ENCODE measurements at regions not wholly inside any gene's neighbourhood (a gene's known extent, or its start where the extent isn't known, plus 50 kb on each side); places are given as distances from the start of the nearest gene placed in this dataset.
"Not testable (repeated sequence)": the region's sequence is repeated elsewhere in the genome, so short reads cannot be mapped to it uniquely, and the experiment has no call there.

DNA sequence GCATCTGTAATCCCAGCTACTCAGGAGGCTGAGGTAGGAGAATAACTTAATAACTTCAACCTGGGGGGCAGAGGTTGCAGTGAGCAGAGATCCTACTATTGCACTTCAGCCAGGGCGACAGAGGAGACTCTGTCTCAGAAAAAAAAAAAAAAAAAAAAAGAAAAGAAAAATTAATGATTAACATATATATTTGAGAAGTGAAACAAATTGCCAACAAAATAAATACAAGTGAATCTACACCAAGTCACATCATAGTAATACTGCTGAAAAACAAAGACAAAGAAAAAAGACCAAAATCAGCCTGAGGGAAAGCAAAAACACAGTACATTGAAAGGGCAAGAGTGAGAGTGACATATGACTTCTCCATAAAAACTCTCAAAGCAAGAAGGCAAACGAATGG lies 123.7 kb downstream of the CASP12 start:
- DNase-seq, result no peak

DNA sequence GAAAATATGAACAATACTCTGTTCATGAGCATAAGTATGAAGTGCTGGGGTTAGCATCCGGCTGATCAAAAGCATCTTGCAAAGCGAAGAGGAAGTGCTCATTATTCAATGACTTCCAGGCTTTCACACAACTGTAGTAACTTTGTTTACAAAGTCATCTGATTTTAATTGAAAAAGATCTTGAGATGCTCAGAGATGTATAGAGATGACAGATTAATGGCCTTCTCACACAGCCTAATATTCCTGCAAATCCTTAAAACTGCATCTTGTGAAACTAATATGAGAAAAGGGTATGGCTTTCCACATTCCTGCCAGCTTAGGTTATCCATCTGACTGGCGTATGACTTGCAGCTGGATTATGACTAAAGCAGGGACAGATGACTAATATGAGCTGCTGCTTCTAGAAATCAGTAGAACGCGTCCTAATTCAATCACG lies 125.4 kb downstream of the CASP12 start:
- DNase-seq, result no peak

DNA sequence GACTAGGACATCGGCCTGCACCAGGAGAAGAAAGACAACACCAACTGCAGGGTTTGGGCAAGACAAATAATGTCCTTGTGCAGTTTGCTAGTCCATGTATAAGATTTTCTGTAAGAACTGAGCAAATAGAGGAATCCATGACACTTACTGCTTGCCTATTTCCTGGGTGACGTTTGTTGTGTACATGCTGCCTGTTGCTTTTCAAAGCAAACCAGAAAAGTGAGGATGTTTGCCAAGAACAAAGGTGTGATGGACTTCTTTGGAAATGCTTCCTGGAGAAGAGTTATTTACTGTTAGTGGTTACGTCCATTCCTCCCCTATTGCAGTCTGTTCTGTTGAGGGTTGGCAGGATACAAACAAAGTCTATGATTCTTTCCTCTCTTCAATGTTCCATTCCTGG lies 126.5 kb downstream of the CASP12 start:
- DNase-seq, result no peak

DNA sequence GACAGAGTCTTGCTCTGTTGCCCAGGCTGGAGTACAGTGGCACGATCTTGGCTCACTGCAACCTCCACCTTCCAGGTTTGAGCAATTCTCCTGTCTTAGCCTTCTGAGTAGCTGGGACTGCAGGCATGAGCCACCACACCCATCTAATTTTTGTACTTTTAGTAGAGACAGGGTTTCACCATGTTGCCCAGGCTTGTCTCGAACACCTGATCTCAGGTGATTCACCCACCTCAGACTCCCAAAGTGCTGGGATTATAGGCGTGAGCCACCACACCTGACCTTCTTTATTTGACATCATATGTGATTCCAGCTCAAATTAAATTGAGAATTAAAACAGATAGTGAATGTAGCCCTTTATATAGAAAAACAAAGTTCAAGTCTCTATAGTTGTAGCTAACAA lies 127.2 kb downstream of the CASP12 start:
- DNase-seq, result not testable (repeated sequence)

DNA sequence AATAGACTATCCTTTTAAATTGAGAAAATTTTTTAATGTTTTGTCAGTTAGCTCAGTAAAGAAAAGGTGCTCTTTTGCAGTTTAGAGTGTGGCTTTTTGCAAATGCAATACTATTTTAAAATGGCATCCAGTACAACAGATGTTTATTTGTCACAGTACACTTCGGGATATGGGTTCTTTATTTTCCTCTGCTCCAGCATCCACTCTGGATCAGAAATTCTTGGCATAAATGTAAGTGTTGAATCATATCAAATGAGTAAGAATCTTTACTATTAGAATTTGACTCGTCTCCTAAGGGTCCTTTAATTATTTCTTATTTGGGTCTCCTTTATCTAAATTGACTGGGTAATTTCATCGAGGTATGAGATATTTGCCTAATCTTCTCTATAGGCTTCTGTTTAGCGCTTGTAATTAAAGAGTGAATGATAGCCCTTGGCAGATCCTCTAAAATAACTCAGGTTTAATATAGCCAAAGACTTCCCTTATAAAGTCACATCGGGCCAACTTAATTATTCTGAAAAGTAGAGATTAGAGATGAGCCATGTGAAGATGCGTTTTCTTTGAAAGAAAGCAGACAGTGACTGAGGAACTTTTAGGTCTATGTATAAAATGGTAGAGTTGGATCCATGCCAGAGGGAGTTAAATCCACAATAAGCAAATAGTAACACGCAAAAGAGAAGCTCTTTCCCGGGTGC lies 132.7 kb downstream of the CASP12 start:
- no peak for DNase-seq

DNA sequence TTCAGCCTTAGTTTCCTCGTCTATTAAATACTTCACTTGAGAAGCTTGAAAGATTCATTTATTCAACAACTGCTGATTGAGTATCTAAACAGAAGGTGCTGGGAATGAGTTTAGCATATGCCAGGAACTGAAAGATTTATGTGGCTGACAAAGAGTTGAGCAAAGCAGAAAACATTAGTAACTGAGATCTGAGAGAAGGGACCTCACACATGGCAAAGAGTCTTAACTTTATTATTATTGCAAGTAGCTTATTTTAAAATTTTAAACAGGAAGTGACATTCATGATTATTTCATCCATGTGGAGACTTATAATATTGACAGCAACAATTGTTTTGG lies 133.6 kb downstream of the CASP12 start:
- DNase-seq, result no peak

DNA sequence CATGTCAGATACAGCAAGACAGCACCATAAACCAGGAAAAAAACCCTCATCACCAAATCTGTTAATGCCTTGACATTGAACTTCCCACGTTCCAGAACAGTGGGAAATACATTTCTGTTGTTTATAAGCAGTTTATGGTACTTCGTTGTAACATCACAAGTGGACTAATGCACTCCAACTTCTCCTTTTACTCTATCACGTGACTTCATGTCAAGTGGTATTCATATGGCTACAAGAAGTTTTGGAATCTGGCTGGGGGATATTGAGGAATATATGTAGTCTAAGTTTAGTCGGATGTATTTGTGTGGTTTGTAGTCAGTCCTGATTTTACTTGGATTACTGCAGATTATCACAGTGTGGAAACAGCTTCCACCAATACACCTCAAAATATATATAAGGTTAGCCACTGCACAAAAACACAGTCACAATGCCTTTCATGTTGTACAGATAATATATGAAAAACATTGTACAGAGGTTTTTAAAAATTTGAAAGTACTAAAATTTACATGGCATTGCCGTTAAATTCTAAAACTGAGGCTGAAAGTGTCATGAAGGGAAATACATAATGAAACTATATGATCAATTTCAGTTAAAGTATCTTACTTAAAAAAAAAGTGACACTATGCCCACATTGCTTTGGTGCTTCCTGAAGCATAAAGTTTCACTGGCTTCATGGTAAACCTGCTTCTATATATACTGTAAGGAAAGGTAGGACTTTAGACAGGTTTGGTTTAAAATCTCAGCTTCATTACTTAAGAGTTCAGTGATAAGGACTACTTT lies 134.1 kb downstream of the CASP12 start:
- no peak for DNase-seq

DNA sequence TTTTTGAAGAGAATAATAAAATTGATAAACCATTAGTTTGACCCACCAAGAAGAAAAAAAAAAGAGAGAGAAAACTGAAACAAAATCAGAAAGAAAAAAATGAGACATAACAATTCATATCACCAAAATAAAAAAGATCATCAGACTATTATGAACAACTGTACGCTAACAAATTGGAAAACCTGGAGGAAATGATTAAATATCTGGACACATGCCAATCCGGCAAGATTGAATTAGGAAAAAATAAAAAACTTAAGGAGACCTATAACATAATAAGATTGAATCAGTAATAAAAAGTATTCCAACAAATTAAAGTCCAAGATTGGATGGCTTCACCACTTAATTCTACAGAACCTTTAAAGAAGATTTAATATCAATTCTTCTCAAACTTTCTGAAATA lies 136.7 kb downstream of the CASP12 start:
- DNase-seq, result no peak

DNA sequence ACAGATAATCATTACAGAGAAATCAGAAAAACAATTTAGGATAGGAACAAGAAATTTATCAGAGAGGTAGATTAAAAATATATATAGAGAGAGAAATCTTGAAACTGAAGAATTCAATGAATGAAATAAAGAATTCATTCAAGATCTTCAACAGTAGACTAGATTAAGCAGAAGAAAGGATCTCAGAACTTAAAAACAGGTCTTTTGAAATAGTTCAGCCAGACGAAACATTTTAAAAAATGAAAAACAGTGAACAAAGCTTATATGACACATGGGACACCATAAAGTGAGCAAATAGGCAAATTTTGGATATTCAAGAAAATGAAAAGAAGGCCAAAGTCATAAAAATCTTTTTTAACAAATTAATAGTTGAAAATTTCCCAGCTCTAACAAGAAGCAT lies 138.8 kb downstream of the CASP12 start:
- DNase-seq, result no peak

DNA sequence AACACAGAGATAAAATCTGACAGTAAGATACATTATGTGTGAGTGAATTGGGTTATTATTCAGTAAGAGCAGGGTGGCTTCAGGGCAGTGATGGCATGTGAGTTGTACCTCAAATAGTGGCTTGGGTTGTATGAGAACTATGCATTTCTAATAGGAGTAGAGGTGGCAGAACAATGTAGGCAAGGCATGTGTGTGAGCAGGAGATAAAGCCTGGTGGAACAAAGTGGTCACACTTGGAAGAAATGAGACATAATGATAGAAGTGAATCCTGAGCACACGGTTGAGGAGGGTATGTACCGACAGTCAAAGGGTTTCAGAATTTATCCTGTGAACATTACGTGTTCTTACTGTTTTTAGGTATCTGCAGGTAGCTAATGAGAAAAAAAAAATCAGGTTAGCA lies 159.3 kb downstream of the CASP12 start:
- no peak for DNase-seq

DNA sequence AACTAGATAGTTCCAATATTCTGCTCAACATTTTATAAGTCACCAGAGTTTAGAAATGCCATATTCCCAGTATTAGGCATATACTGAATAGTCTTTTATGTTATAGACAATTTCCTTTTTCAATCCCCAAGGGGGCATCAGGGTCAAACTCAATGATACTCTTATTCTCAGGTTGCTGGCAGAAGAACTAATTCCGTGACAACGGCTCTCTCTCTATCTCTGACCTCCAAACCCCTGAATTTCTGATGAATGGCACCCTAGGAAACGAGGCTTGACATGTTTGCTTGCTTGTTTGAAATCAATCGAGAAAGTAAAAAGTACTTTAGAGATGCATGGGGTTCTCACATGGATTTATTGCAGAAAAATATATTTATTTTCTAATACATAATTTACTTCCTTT lies 160.1 kb downstream of the CASP12 start:
- no peak for DNase-seq

DNA sequence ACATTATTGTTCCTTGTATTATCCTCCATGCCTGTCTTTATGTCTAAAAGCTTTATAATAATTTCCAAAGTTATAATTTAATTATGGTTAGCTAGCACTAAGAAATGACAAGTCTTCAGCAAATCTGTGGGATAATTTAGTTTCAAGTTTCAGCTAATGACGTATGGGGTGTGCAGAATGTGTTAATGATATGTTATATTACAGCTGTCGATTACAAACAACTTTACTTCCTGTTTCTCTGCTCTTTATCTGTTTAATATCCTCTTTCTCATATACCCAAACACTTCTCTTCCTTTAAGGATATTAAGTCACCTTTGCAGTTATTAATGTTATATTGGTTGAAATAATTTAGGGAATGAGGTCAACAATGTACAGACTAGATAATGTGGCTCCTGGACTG lies 161.8 kb downstream of the CASP12 start:
- no peak for DNase-seq

DNA sequence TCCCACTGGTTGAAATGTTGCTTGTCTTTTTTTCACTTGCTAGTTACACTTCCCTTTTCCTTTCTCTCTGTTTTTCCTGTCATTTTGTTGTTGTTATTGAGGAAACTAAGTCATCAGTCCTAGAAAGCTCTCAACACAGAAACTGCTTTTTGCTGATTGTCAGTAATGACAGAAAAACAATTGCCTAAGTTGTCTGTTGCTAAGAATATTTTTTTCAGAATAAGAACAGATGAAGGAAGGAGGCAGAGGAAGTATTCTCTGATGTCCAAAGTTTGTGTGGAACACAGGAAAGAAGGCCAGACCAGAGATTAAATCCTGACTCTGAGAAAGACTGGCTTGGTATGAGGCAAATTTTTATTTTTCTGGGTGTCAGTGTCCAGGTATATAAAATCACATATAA lies 163.3 kb downstream of the CASP12 start:
- no peak for DNase-seq

DNA sequence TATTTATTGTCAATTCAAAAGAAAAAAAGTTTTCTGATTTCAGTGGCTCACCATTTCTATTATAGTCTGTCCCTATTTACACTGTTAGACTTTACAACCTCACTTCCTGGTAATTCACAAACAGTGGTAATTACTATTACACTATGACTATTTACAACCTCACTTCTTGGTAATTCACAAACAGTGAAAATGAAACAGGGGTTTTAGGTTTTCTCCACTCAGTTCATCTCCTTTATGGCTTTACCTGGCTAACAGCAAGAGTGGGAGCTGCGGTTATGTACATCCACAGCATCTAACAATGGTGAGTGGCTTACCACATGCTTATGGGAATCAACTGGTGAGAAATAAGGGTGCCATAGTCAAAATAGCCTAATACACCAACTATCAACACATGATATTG lies 166.4 kb downstream of the CASP12 start:
- no peak for DNase-seq

DNA sequence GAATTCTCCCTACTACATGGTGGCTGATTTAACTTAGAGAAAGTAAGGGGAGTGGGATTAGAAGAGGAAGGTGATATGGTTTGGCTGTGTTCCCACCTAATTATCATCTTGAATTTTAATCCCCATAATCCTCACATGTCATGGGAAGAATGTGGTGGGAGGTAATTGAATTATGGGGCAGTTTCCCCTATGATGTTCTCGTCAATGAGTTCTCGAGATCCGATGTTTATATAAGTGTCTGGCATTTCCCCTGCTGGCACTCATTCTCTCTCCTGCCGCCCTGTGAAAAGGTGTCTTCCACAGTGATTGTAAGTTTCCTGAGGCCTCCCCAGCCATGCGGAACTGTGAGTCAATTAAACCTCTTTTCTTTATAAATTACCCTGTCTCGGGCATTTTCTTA lies 169.3 kb downstream of the CASP12 start:
- no peak for DNase-seq

DNA sequence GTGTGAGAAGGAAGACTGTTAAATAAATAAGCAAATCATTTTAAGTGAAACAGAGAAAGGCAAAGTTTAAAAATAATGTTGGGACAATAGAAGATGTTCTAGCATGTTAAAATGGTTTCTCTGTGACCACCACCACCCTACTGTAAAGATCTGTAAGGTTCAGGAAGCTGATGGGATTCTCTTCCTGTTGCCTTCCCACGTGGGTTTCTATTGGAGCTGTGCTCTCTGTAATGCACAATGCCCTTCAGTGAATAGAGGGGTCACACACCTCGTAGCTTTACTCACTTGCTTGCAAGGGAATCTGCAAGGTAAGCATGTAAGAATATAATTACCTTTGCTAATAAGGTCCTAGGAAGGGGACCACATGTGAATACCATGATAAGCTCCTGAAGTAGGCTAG lies 170.5 kb downstream of the CASP12 start:
- no peak for DNase-seq

DNA sequence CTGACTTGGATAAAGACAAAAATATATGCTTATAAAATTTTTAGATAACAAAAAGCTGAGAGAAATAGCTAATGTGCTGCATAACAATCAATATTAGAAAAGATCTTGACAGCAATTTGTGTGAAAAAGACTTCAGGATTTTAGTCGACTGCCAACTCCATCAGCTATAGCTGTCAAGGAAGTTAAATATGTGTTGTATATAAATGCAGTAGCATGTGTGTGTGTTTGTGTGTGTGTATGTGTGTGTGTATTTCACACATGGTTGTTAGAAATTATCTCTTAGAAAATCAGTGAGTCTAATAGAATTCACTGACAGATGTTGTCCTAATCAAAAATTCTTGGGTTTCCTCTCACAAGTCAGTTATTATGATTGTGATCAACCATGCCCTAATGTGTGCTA lies 171.2 kb downstream of the CASP12 start:
- no peak for DNase-seq

DNA sequence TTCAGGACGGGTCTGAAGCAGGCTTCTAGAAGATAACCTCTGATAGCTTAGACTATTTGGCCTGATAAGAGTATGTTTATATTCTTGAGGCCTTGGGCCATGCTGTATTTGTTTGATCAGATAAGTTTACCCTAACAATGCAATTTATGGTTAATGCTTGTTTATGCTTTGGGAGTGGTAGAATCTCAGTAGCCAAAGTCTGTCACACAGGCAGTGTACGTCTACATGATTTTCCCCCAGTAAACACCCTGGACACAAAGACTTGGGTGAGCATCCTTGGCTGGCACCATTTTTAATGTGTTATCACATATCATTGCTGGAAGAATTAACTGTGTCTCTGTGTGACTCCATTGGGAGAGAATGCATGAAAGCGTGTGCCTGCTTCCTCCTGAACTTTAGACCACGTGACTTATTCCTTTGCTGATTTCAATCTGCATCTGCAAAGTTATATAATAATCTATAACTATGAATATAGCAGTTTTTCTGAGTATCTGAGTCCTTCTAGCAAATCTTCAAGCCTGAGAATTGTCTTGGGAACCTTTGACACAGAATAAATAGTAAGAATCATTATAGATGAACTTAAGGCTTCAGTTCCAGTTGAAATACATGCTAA lies 172.4 kb downstream of the CASP12 start:
- DNase-seq, result no peak

DNA sequence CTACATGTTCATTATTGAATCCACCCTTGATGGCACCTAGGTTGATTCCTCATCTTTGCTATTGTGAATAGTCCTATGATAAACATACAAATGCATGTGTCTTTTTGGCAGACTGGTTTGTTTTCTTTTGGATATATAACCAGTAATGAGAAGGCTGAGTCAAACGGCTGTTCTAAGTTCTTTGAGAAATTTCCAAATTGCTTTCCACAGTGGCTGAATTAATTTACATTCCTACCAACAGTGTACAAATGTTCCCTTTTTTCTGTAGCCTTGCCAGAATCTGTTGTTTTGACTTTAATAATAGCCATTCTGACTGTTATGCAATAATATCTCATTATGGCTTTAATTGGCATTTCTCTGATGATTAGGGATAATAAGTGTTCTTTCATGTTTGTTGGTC lies 184.9 kb downstream of the CASP12 start:
- DNase-seq, result no peak

DNA sequence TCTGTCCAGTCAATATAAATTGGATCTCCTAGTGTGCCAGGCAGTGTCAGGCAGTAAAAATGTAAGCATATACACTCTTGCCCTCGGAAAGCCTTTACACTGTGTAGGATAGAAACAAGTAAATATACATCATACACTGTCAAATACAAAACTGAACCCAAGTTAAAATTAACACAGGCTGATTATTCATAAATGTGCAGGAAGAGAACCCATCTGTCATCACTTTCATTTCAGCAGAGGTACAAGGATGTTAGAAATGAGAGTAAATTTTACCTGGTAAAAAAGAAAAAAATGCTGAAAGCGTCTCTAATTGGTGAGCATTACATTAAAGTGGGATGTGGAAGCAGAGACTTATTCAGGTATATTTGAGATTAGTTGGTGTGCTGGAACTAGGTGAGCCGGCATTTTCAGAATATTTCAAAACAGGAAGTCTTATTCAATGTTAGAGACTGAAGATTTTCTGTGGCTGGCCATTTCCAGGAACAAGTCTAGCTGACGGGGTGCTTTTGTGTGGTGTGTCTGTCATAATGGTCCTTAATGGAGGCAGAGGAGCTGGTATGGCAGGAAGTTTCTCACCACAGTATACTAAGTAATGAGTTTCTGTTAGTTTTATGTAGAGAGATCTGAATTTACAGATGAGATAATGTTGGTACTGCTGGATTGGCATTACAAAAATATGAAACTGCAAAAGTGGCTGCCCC lies 192.6 kb downstream of the CASP12 start:
- peak; percentile 68 for DNase-seq

DNA sequence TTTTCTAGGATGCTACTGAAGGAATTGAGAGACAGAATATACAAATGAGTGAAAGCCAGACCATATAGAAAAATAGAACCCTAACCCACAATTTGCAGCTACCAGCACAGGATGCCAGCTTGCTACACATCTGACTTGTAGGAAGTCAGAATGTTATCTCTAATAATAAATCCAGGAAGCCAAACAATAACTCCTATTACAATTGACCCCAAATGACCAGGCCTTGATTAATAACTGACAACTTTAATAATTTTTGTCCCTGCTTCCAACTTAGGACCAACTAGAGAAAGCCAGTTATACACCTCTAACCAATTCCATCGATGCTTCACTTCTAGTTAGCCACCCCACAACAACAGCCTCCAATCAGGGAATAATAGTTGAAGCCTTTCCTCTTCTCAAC lies 193.4 kb downstream of the CASP12 start:
- DNase-seq, result no peak

DNA sequence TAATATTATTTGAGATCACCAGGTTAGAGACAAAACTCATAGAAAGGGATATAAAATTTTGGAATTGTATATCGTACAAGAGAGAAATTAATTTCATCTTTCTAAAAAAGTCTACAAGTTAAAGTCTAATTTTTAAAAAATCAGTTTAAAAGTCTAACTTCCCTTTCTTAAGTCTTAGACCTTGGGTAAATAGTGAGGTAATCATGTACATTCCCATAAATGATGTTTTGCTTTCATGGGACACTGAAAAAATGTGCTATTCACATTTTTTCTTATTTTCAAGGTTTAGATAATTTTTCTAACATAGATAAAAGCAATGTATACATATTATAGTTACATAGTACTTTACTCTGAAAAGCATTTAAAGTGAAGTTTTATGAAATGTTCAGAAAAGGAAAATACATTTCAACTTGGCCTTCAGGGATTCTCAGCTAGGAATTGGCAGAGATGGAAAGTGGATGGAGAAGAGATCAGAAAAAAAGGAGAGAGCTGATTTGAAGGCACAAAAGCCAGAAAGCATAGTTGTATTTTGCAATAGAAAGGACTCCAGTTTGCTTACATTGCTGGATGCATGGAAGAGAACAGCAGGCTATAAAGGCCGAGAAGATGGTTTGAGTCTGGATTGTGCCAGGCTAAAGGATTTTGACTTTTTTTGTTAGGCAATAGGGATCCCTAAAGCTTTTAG lies 194.0 kb downstream of the CASP12 start:
- DNase-seq, result no peak

DNA sequence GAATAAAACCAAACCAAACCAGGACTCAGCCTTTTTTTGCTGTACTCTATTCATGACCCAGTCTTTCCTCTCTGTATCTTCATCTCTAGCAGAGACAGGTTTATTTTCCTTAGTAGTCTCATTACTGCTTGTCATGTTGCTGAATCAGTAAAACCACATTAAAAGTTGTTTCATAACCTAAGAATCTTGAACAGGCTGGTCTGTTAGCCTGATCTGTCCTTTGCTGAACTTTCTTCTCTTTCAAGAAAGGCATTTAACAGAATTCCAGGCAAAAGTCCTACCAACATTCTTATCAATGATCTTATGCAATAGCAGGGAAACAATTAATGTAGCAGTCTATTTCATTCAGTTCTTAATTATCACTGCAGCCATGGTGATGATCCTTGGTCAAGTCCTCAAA lies 197.7 kb downstream of the CASP12 start:
- DNase-seq, result no peak
